GM21390 (cell line): ENCODE measurements at regions not wholly inside any gene's neighbourhood (a gene's known extent, or its start where the extent isn't known, plus 50 kb on each side); places are given as distances from the start of the nearest gene placed in this dataset.
A peak's percentile ranks its signal among the peaks of the same experiment; 100 is the strongest.

Experiments used
- ATAC-seq: cut with Tn5 transposase; IDR thresholded peaks from one replicate; pipeline ENCODE4 v1.9.1; 2021; ENCODE audit not compliant: unreplicated experiment

- no peak for ATAC-seq
Observed at GRCh38 chr6:24043848-24044247, 82.2 kb upstream of the NRSN1 start.

- ATAC-seq, result no peak
Observed at GRCh38 chr6:24051942-24052589, 73.9 kb upstream of the NRSN1 start.

- ATAC-seq, result no peak
Observed at GRCh38 chr6:24052590-24052961, 73.4 kb upstream of the NRSN1 start.

GRCh38 chr6:24053057-24053456 lies 73.0 kb upstream of the NRSN1 start:
- ATAC-seq, result no peak

GRCh38 chr6:24054388-24054787 lies 71.6 kb upstream of the NRSN1 start:
- no peak for ATAC-seq

- ATAC-seq, result no peak
Observed at GRCh38 chr6:24056567-24056966, 69.4 kb upstream of the NRSN1 start.

- no peak for ATAC-seq
Observed at GRCh38 chr6:24057030-24057429, 69.0 kb upstream of the NRSN1 start.

- ATAC-seq, result peak; percentile 96
Observed at GRCh38 chr6:24060982-24061754, 64.8 kb upstream of the NRSN1 start.

GRCh38 chr6:24064106-24064505 lies 61.9 kb upstream of the NRSN1 start:
- no peak for ATAC-seq

GRCh38 chr6:24064832-24065231 lies 61.2 kb upstream of the NRSN1 start:
- no peak for ATAC-seq

GRCh38 chr6:24069526-24069925 lies 56.5 kb upstream of the NRSN1 start:
- ATAC-seq, result no peak

GRCh38 chr6:24072038-24072746 lies 53.8 kb upstream of the NRSN1 start:
- no peak for ATAC-seq

- ATAC-seq, result no peak
Observed at GRCh38 chr6:24076011-24076410, 50.0 kb upstream of the NRSN1 start.
